MM.1S (cell line): ENCODE measurements at regions not wholly inside any gene's neighbourhood (a gene's known extent, or its start where the extent isn't known, plus 50 kb on each side); places are given as distances from the start of the nearest gene placed in this dataset.

Experiments used
- DNase-seq: peaks from one replicate; pipeline ENCODE4 v3.0.0-alpha.2; 2015
- H2AFZ ChIP-seq: fragments of 300-600 bp; sonication (generic); 2 replicates; pipeline ENCODE4 v1.6.0; 2016; ENCODE audit warnings: antibody characterized with exemption, low read length
- H3F3A ChIP-seq: fragments of 300-600 bp; sonication (generic); 2 replicates; pipeline ENCODE4 v1.6.1; 2016; ENCODE audit warnings: mild to moderate bottlenecking, antibody characterized with exemption, low read length, moderate library complexity, mixed read lengths; ENCODE audit not compliant: insufficient read depth
- H3K27ac ChIP-seq: fragments of 300-600 bp; sonication (generic); 2 replicates; pipeline ENCODE4 v1.5.1; 2016; ENCODE audit warnings: mild to moderate bottlenecking, low read length
- H3K27me3 ChIP-seq: fragments of 300-600 bp; sonication (generic); replicated peaks from 2 replicates; pipeline ENCODE4 v1.6.0; 2016; ENCODE audit warnings: low read length; ENCODE audit not compliant: insufficient read depth
- H3K36me3 ChIP-seq: fragments of 300-600 bp; sonication (generic); replicated peaks from 2 replicates; pipeline ENCODE4 v1.6.1; 2016; ENCODE audit warnings: mild to moderate bottlenecking, low read length, mixed read lengths; ENCODE audit not compliant: insufficient read depth
- H3K4me1 ChIP-seq: fragments of 300-600 bp; sonication (generic); 2 replicates; pipeline ENCODE4 v1.6.1; 2016; ENCODE audit warnings: low read length, mixed read lengths
- H3K4me2 ChIP-seq: fragments of 300-600 bp; sonication (generic); 2 replicates; pipeline ENCODE4 v1.6.0; 2016; ENCODE audit warnings: low read depth, low read length
- H3K4me3 ChIP-seq: fragments of 300-600 bp; sonication (generic); 2 replicates; pipeline ENCODE4 v1.5.1; 2016; ENCODE audit warnings: low read length, mixed read lengths
- H3K79me2 ChIP-seq: fragments of 300-600 bp; sonication (generic); 2 replicates; pipeline ENCODE4 v1.6.1; 2016; ENCODE audit warnings: mixed run types, low read length, mixed read lengths
- H3K9ac ChIP-seq: fragments of 300-600 bp; sonication (generic); 2 replicates; pipeline ENCODE4 v1.6.1; 2016; ENCODE audit warnings: low read length, mixed read lengths
- H3K9me2 ChIP-seq: fragments of 300-600 bp; sonication (generic); replicated peaks from 2 replicates; pipeline ENCODE4 v1.6.1; 2016; ENCODE audit warnings: mild to moderate bottlenecking, low read length, mixed read lengths; ENCODE audit not compliant: insufficient read depth
- H3K9me3 ChIP-seq: fragments of 300-600 bp; sonication (generic); replicated peaks from 2 replicates; pipeline ENCODE4 v1.6.1; 2016; ENCODE audit warnings: mild to moderate bottlenecking, low read length, mixed read lengths; ENCODE audit not compliant: insufficient read depth
- H4K20me1 ChIP-seq: fragments of 300-600 bp; sonication (generic); 2 replicates; pipeline ENCODE4 v1.6.1; 2016; ENCODE audit warnings: mild to moderate bottlenecking, low read length, moderate library complexity, mixed read lengths; ENCODE audit not compliant: insufficient read depth
- EZH2 ChIP-seq: fragments of 300-600 bp; sonication (generic); optimal IDR thresholded peaks from 2 replicates; pipeline ENCODE3; 2017; ENCODE audit warnings: low read depth, mild to moderate bottlenecking, antibody characterized with exemption, low read length, mixed read lengths
- EZH2phosphoT487 ChIP-seq: fragments of 300-600 bp; sonication (generic); IDR thresholded peaks from 2 replicates; pipeline ENCODE4 v1.6.1; 2018; ENCODE audit warnings: antibody characterized with exemption, low read length
- TF ChIP-seq, protein P1 (sequence below): fragments of 300-600 bp; sonication (generic); IDR thresholded peaks from 2 replicates; pipeline ENCODE4 v1.5.1; 2016; ENCODE audit warnings: antibody characterized with exemption, low read length, mixed read lengths

DNA sequence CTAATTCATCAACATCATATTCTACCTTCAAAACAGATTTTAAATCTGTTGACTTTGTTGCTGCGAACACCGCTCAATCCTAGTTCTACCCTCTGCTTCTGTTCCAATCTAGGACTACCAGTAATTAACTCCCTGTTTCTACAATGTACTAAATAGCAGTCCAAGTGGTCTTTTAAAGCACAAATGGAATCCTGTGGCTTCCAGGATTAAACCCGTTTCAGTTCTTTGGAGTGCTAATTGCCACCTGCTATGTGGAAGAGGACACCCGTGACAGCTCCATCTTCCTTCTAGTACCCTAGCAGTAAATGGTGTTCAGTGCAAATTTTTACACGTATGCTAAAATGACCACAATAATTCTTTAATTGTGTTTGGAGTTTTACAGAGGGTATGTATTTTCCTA, 232.1 kb downstream of the TDRD3 start:
- no peaks in the 10 kb centered on the region for H4K20me1 ChIP-seq
- no peak for DNase-seq
- H3K27me3 ChIP-seq: no peaks in the 10 kb centered on the region
- TF ChIP-seq, protein P1, sequence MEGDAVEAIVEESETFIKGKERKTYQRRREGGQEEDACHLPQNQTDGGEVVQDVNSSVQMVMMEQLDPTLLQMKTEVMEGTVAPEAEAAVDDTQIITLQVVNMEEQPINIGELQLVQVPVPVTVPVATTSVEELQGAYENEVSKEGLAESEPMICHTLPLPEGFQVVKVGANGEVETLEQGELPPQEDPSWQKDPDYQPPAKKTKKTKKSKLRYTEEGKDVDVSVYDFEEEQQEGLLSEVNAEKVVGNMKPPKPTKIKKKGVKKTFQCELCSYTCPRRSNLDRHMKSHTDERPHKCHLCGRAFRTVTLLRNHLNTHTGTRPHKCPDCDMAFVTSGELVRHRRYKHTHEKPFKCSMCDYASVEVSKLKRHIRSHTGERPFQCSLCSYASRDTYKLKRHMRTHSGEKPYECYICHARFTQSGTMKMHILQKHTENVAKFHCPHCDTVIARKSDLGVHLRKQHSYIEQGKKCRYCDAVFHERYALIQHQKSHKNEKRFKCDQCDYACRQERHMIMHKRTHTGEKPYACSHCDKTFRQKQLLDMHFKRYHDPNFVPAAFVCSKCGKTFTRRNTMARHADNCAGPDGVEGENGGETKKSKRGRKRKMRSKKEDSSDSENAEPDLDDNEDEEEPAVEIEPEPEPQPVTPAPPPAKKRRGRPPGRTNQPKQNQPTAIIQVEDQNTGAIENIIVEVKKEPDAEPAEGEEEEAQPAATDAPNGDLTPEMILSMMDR: no peak
- TF ChIP-seq EZH2 (no peak), EZH2phosphoT487 (no peak)
- no peak overlapping the region for H3K4me2 ChIP-seq
- H3K79me2 ChIP-seq: no peaks in the 10 kb centered on the region
- no peaks in the 10 kb centered on the region for H3K9me3 ChIP-seq
- no peaks in the 10 kb centered on the region for H3K4me1 ChIP-seq
- no peak overlapping the region for H3K4me3 ChIP-seq
- H3K9ac ChIP-seq: no peak overlapping the region
- H3K9me2 ChIP-seq: no peaks in the 10 kb centered on the region
- no peaks in the 10 kb centered on the region for H3F3A ChIP-seq
- no peak overlapping the region for H2AFZ ChIP-seq
- no peak overlapping the region for H3K27ac ChIP-seq
- no peaks in the 10 kb centered on the region for H3K36me3 ChIP-seq

DNA sequence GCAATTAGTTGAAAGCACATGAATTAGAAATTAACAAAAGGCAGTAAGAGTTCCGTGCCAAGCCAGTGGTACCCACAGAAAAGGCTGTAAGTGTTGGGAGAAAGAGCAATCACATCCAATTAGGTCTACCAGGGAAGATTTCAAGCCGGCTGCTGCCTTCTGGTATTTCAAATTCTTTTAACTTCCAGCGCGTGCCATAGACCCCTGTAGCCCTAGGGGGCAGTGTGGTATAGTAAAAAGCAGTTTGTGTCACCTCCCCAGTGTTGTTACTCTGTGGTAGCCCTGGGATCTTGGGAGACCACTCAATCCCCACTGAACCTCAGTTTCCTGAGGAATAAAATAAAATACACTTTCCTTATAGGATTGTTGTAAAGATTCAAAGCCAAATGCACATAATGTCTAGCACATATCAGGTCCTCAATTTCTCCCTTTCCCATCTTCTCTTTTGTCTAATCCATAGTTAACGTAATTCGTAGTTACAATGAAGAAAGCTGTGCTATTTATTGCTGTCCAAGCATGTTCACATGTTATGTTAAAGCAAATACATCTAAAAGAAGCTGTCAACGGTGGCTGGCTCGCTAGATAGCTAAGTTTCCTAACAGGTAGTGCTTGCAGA, 230.2 kb downstream of the TDRD3 start:
- no peaks in the 10 kb centered on the region for H3K36me3 ChIP-seq
- no peaks in the 10 kb centered on the region for H3K4me1 ChIP-seq
- H2AFZ ChIP-seq: no peak overlapping the region
- H4K20me1 ChIP-seq: no peaks in the 10 kb centered on the region
- no peaks in the 10 kb centered on the region for H3K27me3 ChIP-seq
- H3K9me2 ChIP-seq: no peaks in the 10 kb centered on the region
- peak; percentile 18 for DNase-seq
- H3K79me2 ChIP-seq: no peaks in the 10 kb centered on the region
- no peaks in the 10 kb centered on the region for H3K9me3 ChIP-seq
- H3K4me3 ChIP-seq: no peak overlapping the region
- H3K9ac ChIP-seq: no peak overlapping the region
- H3F3A ChIP-seq: no peaks in the 10 kb centered on the region
- TF ChIP-seq EZH2: no peak
- TF ChIP-seq, protein P1: peak; percentile 44
- H3K4me2 ChIP-seq: no peak overlapping the region
- H3K27ac ChIP-seq: no peak overlapping the region
